ENCODE measurements at regions not wholly inside any gene's neighbourhood (a gene's known extent, or its start where the extent isn't known, plus 50 kb on each side); places are given as distances from the start of the nearest gene placed in this dataset.

- no peak for TF ChIP-seq CTCF (IDR thresholded peaks at IDR 0.05; ENCODE audit: insufficient read depth, low read length)
- TF ChIP-seq POLR2AphosphoS5 (IDR thresholded peaks at IDR 0.05; ENCODE audit: low read depth), result no peak
- no peak for TF ChIP-seq SPI1 (IDR thresholded peaks at IDR 0.05; ENCODE audit: borderline replicate concordance, low read depth)
- no peak for TF ChIP-seq GABPA (IDR thresholded peaks at IDR 0.05; ENCODE audit: low read depth)
- TF ChIP-seq REST (IDR thresholded peaks at IDR 0.05; ENCODE audit: insufficient replicate concordance, low read depth), result no peak
Observed at GRCh38 chr18:2164644-2165550, 406.4 kb downstream of the METTL4 start.

All from HL-60 (cell line).